ENCODE measurements at regions not wholly inside any gene's neighbourhood (a gene's known extent, or its start where the extent isn't known, plus 50 kb on each side); places are given as distances from the start of the nearest gene placed in this dataset.

DNA sequence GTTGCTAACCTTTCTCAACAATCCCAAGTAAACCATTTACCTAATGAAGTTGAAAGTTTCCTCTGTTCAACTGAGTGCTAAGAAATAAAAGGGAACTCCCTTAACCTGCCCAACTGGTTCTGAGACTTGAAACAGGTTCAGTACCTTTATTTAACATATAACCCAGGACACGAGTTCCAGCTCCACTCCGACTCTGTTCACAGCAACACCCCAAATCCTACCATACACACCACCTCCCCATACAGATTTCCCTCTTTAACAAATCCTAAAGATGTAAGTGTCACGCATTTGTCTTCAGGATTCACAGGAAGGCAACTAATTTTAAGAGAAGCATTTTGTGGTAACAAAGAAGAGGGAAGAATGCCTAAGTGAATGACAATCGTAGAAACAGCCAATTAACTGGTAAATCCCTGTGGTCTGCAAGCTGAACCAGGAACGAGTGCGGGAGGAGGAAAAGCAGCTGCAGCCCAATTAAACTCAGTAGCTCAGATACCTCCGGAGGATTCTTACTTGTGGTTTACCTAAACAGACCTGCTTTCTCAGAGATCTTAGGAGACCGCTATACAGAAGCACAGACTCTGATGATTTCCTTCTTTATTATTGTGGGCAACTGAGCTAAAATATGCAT, 134.5 kb upstream of the MAGI3 start (continued):
- TF ChIP-seq TCF12 (IDR thresholded peaks at IDR 0.05; ENCODE audit: low read depth, low read length) (no peak), CBX5 (IDR thresholded peaks at IDR 0.05; ENCODE audit: low read depth, low read length) (no peak), EGR1 (IDR thresholded peaks at IDR 0.05; ENCODE audit: borderline replicate concordance, low read depth, low read length) (no peak), CREB1 (IDR thresholded peaks at IDR 0.05) (no peak), KDM5A (IDR thresholded peaks at IDR 0.05; ENCODE audit: low read length) (no peak), MAX (IDR thresholded peaks at IDR 0.05) (no peak), ASH2L (IDR thresholded peaks at IDR 0.05; ENCODE audit: low read length) (peak; percentile 99), SP2 (IDR thresholded peaks at IDR 0.05; ENCODE audit: low read length) (no peak), SP4 (IDR thresholded peaks at IDR 0.05; ENCODE audit: low read length) (no peak), BACH1 (IDR thresholded peaks at IDR 0.05; ENCODE audit: low read length) (no peak), SP1 (IDR thresholded peaks at IDR 0.05; ENCODE audit: low read depth, low read length) (peak; percentile 70; the same call in 1 of the 2 replicates), NANOG (IDR thresholded peaks at IDR 0.05; ENCODE audit: insufficient read depth, low read depth, low read length, poor library complexity, severe bottlenecking) (no peak)
- TF ChIP-seq, protein P1, sequence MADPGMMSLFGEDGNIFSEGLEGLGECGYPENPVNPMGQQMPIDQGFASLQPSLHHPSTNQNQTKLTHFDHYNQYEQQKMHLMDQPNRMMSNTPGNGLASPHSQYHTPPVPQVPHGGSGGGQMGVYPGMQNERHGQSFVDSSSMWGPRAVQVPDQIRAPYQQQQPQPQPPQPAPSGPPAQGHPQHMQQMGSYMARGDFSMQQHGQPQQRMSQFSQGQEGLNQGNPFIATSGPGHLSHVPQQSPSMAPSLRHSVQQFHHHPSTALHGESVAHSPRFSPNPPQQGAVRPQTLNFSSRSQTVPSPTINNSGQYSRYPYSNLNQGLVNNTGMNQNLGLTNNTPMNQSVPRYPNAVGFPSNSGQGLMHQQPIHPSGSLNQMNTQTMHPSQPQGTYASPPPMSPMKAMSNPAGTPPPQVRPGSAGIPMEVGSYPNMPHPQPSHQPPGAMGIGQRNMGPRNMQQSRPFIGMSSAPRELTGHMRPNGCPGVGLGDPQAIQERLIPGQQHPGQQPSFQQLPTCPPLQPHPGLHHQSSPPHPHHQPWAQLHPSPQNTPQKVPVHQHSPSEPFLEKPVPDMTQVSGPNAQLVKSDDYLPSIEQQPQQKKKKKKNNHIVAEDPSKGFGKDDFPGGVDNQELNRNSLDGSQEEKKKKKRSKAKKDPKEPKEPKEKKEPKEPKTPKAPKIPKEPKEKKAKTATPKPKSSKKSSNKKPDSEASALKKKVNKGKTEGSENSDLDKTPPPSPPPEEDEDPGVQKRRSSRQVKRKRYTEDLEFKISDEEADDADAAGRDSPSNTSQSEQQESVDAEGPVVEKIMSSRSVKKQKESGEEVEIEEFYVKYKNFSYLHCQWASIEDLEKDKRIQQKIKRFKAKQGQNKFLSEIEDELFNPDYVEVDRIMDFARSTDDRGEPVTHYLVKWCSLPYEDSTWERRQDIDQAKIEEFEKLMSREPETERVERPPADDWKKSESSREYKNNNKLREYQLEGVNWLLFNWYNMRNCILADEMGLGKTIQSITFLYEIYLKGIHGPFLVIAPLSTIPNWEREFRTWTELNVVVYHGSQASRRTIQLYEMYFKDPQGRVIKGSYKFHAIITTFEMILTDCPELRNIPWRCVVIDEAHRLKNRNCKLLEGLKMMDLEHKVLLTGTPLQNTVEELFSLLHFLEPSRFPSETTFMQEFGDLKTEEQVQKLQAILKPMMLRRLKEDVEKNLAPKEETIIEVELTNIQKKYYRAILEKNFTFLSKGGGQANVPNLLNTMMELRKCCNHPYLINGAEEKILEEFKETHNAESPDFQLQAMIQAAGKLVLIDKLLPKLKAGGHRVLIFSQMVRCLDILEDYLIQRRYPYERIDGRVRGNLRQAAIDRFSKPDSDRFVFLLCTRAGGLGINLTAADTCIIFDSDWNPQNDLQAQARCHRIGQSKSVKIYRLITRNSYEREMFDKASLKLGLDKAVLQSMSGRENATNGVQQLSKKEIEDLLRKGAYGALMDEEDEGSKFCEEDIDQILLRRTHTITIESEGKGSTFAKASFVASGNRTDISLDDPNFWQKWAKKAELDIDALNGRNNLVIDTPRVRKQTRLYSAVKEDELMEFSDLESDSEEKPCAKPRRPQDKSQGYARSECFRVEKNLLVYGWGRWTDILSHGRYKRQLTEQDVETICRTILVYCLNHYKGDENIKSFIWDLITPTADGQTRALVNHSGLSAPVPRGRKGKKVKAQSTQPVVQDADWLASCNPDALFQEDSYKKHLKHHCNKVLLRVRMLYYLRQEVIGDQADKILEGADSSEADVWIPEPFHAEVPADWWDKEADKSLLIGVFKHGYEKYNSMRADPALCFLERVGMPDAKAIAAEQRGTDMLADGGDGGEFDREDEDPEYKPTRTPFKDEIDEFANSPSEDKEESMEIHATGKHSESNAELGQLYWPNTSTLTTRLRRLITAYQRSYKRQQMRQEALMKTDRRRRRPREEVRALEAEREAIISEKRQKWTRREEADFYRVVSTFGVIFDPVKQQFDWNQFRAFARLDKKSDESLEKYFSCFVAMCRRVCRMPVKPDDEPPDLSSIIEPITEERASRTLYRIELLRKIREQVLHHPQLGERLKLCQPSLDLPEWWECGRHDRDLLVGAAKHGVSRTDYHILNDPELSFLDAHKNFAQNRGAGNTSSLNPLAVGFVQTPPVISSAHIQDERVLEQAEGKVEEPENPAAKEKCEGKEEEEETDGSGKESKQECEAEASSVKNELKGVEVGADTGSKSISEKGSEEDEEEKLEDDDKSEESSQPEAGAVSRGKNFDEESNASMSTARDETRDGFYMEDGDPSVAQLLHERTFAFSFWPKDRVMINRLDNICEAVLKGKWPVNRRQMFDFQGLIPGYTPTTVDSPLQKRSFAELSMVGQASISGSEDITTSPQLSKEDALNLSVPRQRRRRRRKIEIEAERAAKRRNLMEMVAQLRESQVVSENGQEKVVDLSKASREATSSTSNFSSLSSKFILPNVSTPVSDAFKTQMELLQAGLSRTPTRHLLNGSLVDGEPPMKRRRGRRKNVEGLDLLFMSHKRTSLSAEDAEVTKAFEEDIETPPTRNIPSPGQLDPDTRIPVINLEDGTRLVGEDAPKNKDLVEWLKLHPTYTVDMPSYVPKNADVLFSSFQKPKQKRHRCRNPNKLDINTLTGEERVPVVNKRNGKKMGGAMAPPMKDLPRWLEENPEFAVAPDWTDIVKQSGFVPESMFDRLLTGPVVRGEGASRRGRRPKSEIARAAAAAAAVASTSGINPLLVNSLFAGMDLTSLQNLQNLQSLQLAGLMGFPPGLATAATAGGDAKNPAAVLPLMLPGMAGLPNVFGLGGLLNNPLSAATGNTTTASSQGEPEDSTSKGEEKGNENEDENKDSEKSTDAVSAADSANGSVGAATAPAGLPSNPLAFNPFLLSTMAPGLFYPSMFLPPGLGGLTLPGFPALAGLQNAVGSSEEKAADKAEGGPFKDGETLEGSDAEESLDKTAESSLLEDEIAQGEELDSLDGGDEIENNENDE (IDR thresholded peaks at IDR 0.05; ENCODE audit: insufficient replicate concordance, low read length): no peak

Data from H1 (cell line).